Liver (tissue), 8 donors: ENCODE measurements at regions not wholly inside any gene's neighbourhood (a gene's known extent, or its start where the extent isn't known, plus 50 kb on each side); places are given as distances from the start of the nearest gene placed in this dataset.

Experiments used
- DNase-seq: peaks from one replicate; pipeline ENCODE4 v3.0.0-alpha.2; 2017; ENCODE audit warnings: low spot score
- H3K27ac ChIP-seq, 2 donors: one replicate each; pipeline ENCODE4 v1.7.0; 2013; ENCODE audit warnings: inconsistent platforms in 2 of 2, low read length in 2 of 2, control low read depth in 1 of 2, low read depth in 1 of 2, mild to moderate bottlenecking in 1 of 2
- H3K27me3 ChIP-seq, 4 donors: one replicate each; pipeline versions ENCODE4 v1.6.1 to v1.7.0; 2013; ENCODE audit warnings: low read length in 3 of 4, inconsistent platforms in 1 of 4, mild to moderate bottlenecking in 1 of 4, moderate library complexity in 1 of 4; ENCODE audit not compliant: control insufficient read depth in 4 of 4, insufficient read depth in 4 of 4
- H3K36me3 ChIP-seq, 4 donors: one replicate each; pipeline versions ENCODE4 v1.6.1 to v1.7.0; 2013; ENCODE audit warnings: low read length in 3 of 4, mild to moderate bottlenecking in 3 of 4, low read depth in 1 of 4, moderate library complexity in 1 of 4; ENCODE audit not compliant: control insufficient read depth in 4 of 4, insufficient read depth in 3 of 4
- H3K4me1 ChIP-seq, 4 donors: one replicate each; pipeline versions ENCODE4 v1.6.1 to v1.7.0; 2013; ENCODE audit warnings: low read length in 3 of 4, mild to moderate bottlenecking in 3 of 4, moderate library complexity in 1 of 4; ENCODE audit not compliant: control insufficient read depth in 4 of 4, insufficient read depth in 4 of 4
- H3K4me3 ChIP-seq, 3 donors: one replicate each; pipeline versions ENCODE4 v1.6.1 to v1.7.0; 2013; ENCODE audit warnings: low read length in 3 of 3, control low read depth in 1 of 3, low read depth in 1 of 3, mild to moderate bottlenecking in 1 of 3
- H3K9ac ChIP-seq, 2 donors: one replicate each; pipeline ENCODE4 v1.7.0; 2013; ENCODE audit warnings: low read length in 2 of 2, mild to moderate bottlenecking in 2 of 2, moderate library complexity in 2 of 2, control low read depth in 1 of 2, low read depth in 1 of 2
- H3K9me3 ChIP-seq, 4 donors: one replicate each; pipeline versions ENCODE4 v1.6.1 to v1.7.0; 2013; ENCODE audit warnings: low read length in 3 of 4; ENCODE audit not compliant: control insufficient read depth in 4 of 4
- CTCF ChIP-seq: fragments of 150-350 bp; IDR thresholded peaks from 2 replicates; pipeline ENCODE4 v1.5.1; 2017; ENCODE audit warnings: improper control_type of control experiment, low read depth, low read length; ENCODE audit not compliant: missing input control
- EGR1 ChIP-seq, 2 donors: IDR thresholded peaks; 2 replicates each; pipeline ENCODE4 v1.6.1; 2016 to 2018; ENCODE audit warnings: antibody characterized with exemption in 2 of 2, low read depth in 2 of 2
- FOXA1 ChIP-seq: IDR thresholded peaks from 2 replicates; pipeline ENCODE4 v1.6.1; 2016; ENCODE audit warnings: antibody characterized with exemption
- GABPA ChIP-seq, 2 donors: IDR thresholded peaks in 1 of 2; conservative IDR thresholded peaks in 1 of 2; 2 replicates each; pipeline ENCODE4 v1.6.1; 2016; ENCODE audit warnings: antibody characterized with exemption in 2 of 2, mild to moderate bottlenecking in 1 of 2, moderate library complexity in 1 of 2
- HNF4A ChIP-seq, 2 donors: conservative IDR thresholded peaks; 2 replicates each; pipeline ENCODE4 v1.6.1; 2016; ENCODE audit warnings: antibody characterized with exemption in 2 of 2, mild to moderate bottlenecking in 2 of 2
- HNF4G ChIP-seq: IDR thresholded peaks from 2 replicates; pipeline ENCODE4 v1.6.1; 2016; ENCODE audit warnings: antibody characterized with exemption
- JUND ChIP-seq, 2 donors: IDR thresholded peaks; 2 replicates each; pipeline ENCODE4 v1.6.1; 2016; ENCODE audit warnings: antibody characterized with exemption in 2 of 2
- NR2F2 ChIP-seq: IDR thresholded peaks from 2 replicates; pipeline ENCODE4 v1.6.1; 2016; ENCODE audit warnings: antibody characterized with exemption
- RAD21 ChIP-seq, 2 donors: IDR thresholded peaks; 2 replicates each; pipeline ENCODE4 v1.6.1; 2016; ENCODE audit warnings: antibody characterized with exemption in 2 of 2, mild to moderate bottlenecking in 2 of 2
- RXRA ChIP-seq, 2 donors: IDR thresholded peaks; 2 replicates each; pipeline ENCODE4 v1.6.1; 2017 to 2018; ENCODE audit warnings: antibody characterized with exemption in 2 of 2, mild to moderate bottlenecking in 1 of 2
- SP1 ChIP-seq: IDR thresholded peaks from 2 replicates; pipeline ENCODE4 v1.6.1; 2018; ENCODE audit warnings: antibody characterized with exemption, mild to moderate bottlenecking
- YY1 ChIP-seq: IDR thresholded peaks from 2 replicates; pipeline ENCODE4 v1.6.1; 2016; ENCODE audit warnings: antibody characterized with exemption, mild to moderate bottlenecking
- WGBS: extraction: QIAGEN DNeasy Blood & Tissue Kit; methylation state at CpG from one replicate; pipeline ENCODE4 v1.1.7; 2013; 5-methylcytosine and 5-hydroxymethylcytosine counted together
- TF ChIP-seq, protein P1 (sequence below): IDR thresholded peaks from 2 replicates; pipeline ENCODE4 v1.6.1; 2016; ENCODE audit warnings: antibody characterized with exemption
- TF ChIP-seq, protein P2 (sequence below): IDR thresholded peaks from 2 replicates; pipeline ENCODE4 v1.6.1; 2016; ENCODE audit warnings: antibody characterized with exemption, mild to moderate bottlenecking
- TF ChIP-seq, protein P3 (sequence below): IDR thresholded peaks from 2 replicates; pipeline ENCODE4 v1.6.1; 2016; ENCODE audit warnings: antibody characterized with exemption
- donor health status: healthy.
- donor health status: healthy.
- donor health status: healthy.
- donor health status: healthy.
- donor health status: healthy.

- H3K9me3 ChIP-seq = peaks cover 0 to under 1% (median 0%) of the 10 kb centered on the region in 4 donors
- H3K36me3 ChIP-seq = no peaks in the 10 kb centered on the region
- H3K9ac ChIP-seq = no peak overlapping the region
- H3K27me3 ChIP-seq = no peaks in the 10 kb centered on the region
- TF ChIP-seq, protein P1, sequence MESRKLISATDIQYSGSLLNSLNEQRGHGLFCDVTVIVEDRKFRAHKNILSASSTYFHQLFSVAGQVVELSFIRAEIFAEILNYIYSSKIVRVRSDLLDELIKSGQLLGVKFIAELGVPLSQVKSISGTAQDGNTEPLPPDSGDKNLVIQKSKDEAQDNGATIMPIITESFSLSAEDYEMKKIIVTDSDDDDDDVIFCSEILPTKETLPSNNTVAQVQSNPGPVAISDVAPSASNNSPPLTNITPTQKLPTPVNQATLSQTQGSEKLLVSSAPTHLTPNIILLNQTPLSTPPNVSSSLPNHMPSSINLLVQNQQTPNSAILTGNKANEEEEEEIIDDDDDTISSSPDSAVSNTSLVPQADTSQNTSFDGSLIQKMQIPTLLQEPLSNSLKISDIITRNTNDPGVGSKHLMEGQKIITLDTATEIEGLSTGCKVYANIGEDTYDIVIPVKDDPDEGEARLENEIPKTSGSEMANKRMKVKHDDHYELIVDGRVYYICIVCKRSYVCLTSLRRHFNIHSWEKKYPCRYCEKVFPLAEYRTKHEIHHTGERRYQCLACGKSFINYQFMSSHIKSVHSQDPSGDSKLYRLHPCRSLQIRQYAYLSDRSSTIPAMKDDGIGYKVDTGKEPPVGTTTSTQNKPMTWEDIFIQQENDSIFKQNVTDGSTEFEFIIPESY = no peak
- no peak for TF ChIP-seq JUND (IDR thresholded peaks at IDR 0.05)
- TF ChIP-seq SP1 = no peak
- TF ChIP-seq RAD21 (IDR thresholded peaks at IDR 0.05) = no peak
- TF ChIP-seq CTCF = no peak
- WGBS = 31% methylated on average over 3 of the region's 3 CpGs
- no peaks in the 10 kb centered on the region for H3K4me1 ChIP-seq
- DNase-seq = no peak
- no peak overlapping the region for H3K27ac ChIP-seq
- H3K4me3 ChIP-seq = no peak overlapping the region
Measured at GRCh38 chr2:4247791-4248190, 544.4 kb downstream of the DCDC2C start.

DNA sequence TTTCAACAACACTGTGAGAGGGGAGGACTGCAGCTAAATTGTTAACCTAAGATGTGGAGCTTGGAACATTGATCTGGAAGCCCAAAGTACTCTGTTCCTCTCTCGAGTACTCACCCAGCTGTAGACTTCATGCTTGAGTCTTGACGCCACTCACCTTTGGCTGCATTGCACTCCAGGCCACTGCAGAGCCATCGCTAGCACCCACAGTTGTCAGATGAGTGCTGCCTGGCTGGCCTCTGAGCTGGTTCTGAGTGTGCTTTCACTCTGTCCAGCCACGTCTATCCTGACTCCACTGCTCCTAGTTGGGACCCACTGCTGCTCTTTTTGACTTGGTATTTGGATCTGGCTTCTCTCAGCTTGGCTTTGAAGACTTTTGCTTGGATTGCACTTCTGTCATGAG, 552.1 kb downstream of the DCDC2C start:
- Histone ChIP-seq H3K9me3 (peaks cover 0 to 2% (median 0%) of the 10 kb centered on the region in 4 donors), H3K4me1 (no peaks in the 10 kb centered on the region), H3K27me3 (no peaks in the 10 kb centered on the region), H3K9ac (no peak overlapping the region), H3K4me3 (no peak overlapping the region), H3K36me3 (no peaks in the 10 kb centered on the region), H3K27ac (no peak overlapping the region)
- TF ChIP-seq YY1 = no peak
- TF ChIP-seq HNF4G = no peak
- TF ChIP-seq SP1 = no peak
- TF ChIP-seq GABPA (IDR thresholded peaks at IDR 0.05 in 1 of 2, conservative IDR thresholded peaks at IDR 0.05 in 1 of 2) = no peak
- TF ChIP-seq, protein P2, sequence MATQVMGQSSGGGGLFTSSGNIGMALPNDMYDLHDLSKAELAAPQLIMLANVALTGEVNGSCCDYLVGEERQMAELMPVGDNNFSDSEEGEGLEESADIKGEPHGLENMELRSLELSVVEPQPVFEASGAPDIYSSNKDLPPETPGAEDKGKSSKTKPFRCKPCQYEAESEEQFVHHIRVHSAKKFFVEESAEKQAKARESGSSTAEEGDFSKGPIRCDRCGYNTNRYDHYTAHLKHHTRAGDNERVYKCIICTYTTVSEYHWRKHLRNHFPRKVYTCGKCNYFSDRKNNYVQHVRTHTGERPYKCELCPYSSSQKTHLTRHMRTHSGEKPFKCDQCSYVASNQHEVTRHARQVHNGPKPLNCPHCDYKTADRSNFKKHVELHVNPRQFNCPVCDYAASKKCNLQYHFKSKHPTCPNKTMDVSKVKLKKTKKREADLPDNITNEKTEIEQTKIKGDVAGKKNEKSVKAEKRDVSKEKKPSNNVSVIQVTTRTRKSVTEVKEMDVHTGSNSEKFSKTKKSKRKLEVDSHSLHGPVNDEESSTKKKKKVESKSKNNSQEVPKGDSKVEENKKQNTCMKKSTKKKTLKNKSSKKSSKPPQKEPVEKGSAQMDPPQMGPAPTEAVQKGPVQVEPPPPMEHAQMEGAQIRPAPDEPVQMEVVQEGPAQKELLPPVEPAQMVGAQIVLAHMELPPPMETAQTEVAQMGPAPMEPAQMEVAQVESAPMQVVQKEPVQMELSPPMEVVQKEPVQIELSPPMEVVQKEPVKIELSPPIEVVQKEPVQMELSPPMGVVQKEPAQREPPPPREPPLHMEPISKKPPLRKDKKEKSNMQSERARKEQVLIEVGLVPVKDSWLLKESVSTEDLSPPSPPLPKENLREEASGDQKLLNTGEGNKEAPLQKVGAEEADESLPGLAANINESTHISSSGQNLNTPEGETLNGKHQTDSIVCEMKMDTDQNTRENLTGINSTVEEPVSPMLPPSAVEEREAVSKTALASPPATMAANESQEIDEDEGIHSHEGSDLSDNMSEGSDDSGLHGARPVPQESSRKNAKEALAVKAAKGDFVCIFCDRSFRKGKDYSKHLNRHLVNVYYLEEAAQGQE = no peak
- no peak for TF ChIP-seq EGR1 (IDR thresholded peaks at IDR 0.05; ENCODE audit: low read depth in 2 of 2)
- TF ChIP-seq, protein P3, sequence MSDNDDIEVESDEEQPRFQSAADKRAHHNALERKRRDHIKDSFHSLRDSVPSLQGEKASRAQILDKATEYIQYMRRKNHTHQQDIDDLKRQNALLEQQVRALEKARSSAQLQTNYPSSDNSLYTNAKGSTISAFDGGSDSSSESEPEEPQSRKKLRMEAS = no peak
- no peak for TF ChIP-seq FOXA1
- no peak for TF ChIP-seq HNF4A (conservative IDR thresholded peaks at IDR 0.05)
- no peak for TF ChIP-seq RXRA (IDR thresholded peaks at IDR 0.05)
- no peak for TF ChIP-seq NR2F2
- TF ChIP-seq CTCF = no peak
- no peak for TF ChIP-seq RAD21 (IDR thresholded peaks at IDR 0.05)
- no peak for TF ChIP-seq JUND (IDR thresholded peaks at IDR 0.05)
- WGBS = 68% methylated on average over 4 of the region's 4 CpGs
- DNase-seq = no peak
